A549 (cell line): ENCODE measurements at regions not wholly inside any gene's neighbourhood (a gene's known extent, or its start where the extent isn't known, plus 50 kb on each side); places are given as distances from the start of the nearest gene placed in this dataset.

Experiments
- KDM5A ChIP-seq: fragments of 200-600 bp; sonication (generic); IDR thresholded peaks from 2 replicates; pipeline ENCODE4 v1.6.1; 2016; ENCODE audit warnings: antibody characterized with exemption, mild to moderate bottlenecking
- TF ChIP-seq, protein P1 (sequence below): fragments of >200 bp; sonication (Bioruptor Twin); formaldehyde crosslinking; IDR thresholded peaks from 3 replicates; pipeline ENCODE4 v1.5.1; 2016

DNA sequence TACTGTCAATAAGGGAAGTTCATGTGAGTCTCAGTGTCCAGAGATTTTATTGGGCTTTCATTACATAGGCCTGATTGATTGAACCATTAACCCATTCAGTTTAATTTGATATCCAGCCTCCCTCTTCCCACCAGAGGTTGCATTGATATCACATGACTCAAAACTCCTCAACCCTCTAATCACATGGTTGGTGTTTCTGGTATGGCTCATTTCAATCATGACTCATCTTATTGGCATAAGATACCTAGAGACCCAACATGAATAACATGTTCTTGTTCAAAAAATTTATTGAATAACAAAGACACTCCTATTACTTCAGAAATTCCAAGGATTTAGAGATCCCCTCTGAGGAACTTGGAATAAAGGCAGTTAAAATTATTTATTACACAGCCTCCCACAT lies 982.2 kb downstream of the TLE1 start:
- TF ChIP-seq, protein P1, sequence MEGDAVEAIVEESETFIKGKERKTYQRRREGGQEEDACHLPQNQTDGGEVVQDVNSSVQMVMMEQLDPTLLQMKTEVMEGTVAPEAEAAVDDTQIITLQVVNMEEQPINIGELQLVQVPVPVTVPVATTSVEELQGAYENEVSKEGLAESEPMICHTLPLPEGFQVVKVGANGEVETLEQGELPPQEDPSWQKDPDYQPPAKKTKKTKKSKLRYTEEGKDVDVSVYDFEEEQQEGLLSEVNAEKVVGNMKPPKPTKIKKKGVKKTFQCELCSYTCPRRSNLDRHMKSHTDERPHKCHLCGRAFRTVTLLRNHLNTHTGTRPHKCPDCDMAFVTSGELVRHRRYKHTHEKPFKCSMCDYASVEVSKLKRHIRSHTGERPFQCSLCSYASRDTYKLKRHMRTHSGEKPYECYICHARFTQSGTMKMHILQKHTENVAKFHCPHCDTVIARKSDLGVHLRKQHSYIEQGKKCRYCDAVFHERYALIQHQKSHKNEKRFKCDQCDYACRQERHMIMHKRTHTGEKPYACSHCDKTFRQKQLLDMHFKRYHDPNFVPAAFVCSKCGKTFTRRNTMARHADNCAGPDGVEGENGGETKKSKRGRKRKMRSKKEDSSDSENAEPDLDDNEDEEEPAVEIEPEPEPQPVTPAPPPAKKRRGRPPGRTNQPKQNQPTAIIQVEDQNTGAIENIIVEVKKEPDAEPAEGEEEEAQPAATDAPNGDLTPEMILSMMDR = no peak
- TF ChIP-seq KDM5A = no peak
